ENCODE measurements at regions not wholly inside any gene's neighbourhood (a gene's known extent, or its start where the extent isn't known, plus 50 kb on each side); places are given as distances from the start of the nearest gene placed in this dataset.

DNA sequence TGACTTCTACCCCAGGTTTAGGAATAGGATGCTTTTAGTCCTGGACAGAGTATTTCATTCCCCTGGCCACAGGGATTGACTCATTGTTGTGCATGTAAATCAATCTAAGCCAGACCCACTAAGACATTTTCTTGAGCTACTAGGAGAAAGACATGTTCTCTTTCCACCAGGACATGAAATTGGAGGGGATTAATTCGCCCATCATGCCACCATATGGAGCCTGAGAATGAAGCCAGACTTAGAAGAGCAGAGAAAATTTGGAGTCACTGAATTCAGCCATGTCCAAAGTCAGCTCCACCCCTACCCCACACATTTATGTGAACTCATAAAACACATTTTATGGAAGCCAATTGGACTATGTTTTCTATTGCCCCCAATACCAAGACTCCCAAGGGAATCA, 322.5 kb downstream of the NFIB start:
- no peak overlapping the region for H2AK5ac ChIP-seq (ENCODE audit: insufficient read length, low read length)
- Mint-ChIP-seq H3K36me3 (ENCODE audit: insufficient read depth in 1 of 3, low read depth in 3 of 3) (no peaks in the 10 kb centered on the region; a peak in 1 of 7 replicates), H3K4me3 (no peak overlapping the region), H3K4me1 (peaks cover 0 to 4% of the 10 kb centered on the region in 2 experiments; a peak in 1 of 4 replicates), H3K27ac (no peak overlapping the region), H3K9me3 (peaks cover 0 to 7% of the 10 kb centered on the region in 2 experiments; a peak in 2 of 5 replicates), H3K27me3 (ENCODE audit: low read depth) (no peaks in the 10 kb centered on the region)
- DNase-seq = no peak
- H3T11ph ChIP-seq (ENCODE audit: low read length) = no peak overlapping the region
- peak overlapping the region; percentile 57 for H4K91ac ChIP-seq (ENCODE audit: insufficient read length, low read depth, low read length)
- no peak overlapping the region for H4K8ac ChIP-seq (replicated peaks; ENCODE audit: insufficient read length, low read depth, low read length)
- H2BK5ac ChIP-seq (ENCODE audit: insufficient read length, low read length) = no peak overlapping the region
- TF ChIP-seq, protein P1, sequence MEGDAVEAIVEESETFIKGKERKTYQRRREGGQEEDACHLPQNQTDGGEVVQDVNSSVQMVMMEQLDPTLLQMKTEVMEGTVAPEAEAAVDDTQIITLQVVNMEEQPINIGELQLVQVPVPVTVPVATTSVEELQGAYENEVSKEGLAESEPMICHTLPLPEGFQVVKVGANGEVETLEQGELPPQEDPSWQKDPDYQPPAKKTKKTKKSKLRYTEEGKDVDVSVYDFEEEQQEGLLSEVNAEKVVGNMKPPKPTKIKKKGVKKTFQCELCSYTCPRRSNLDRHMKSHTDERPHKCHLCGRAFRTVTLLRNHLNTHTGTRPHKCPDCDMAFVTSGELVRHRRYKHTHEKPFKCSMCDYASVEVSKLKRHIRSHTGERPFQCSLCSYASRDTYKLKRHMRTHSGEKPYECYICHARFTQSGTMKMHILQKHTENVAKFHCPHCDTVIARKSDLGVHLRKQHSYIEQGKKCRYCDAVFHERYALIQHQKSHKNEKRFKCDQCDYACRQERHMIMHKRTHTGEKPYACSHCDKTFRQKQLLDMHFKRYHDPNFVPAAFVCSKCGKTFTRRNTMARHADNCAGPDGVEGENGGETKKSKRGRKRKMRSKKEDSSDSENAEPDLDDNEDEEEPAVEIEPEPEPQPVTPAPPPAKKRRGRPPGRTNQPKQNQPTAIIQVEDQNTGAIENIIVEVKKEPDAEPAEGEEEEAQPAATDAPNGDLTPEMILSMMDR (conservative IDR thresholded peaks at IDR 0.05) = no peak
- no CpG with 5 or more reads among the region's 1 CpG for whole genome bisulfite sequencing (ENCODE audit: extremely low coverage, insufficient read length, low lambda C conversion rate)
- no peak overlapping the region for H2AFZ ChIP-seq (ENCODE audit: low read length)
- no peaks in the 10 kb centered on the region for H4K20me1 ChIP-seq (ENCODE audit: control insufficient read depth, insufficient read depth, insufficient read length)
- H3K79me2 ChIP-seq (ENCODE audit: insufficient read depth, low read length) = no peaks in the 10 kb centered on the region
- H3K9me3 ChIP-seq (ENCODE audit: control insufficient read depth, low read depth, low read length) = no peaks in the 10 kb centered on the region
- no peaks in the 10 kb centered on the region for H3K79me1 ChIP-seq (ENCODE audit: insufficient read depth, low read depth, low read length, poor library complexity, severe bottlenecking)
- H3K27ac ChIP-seq (ENCODE audit: insufficient read length, low read depth, low read length) = no peak overlapping the region
- H2BK12ac ChIP-seq (ENCODE audit: insufficient read length, low read depth, low read length) = no peak overlapping the region
- no peak overlapping the region for H2BK20ac ChIP-seq (ENCODE audit: low read depth, low read length, poor library complexity, severe bottlenecking)
- no peak overlapping the region for H3K9ac ChIP-seq (ENCODE audit: extremely low read depth, insufficient read length, low read length)
- no peak overlapping the region for H2BK15ac ChIP-seq (ENCODE audit: low read depth, low read length)
- no peak overlapping the region for H3K56ac ChIP-seq (ENCODE audit: insufficient read length, low read depth, low read length)
- no peaks in the 10 kb centered on the region for H3K23me2 ChIP-seq (ENCODE audit: insufficient read length, low read depth, low read length, poor library complexity, severe bottlenecking)
- no peak overlapping the region for H3K4me2 ChIP-seq (ENCODE audit: insufficient read depth, insufficient read length, low read length)
- no peaks in the 10 kb centered on the region for H3K27me3 ChIP-seq (ENCODE audit: insufficient read depth, low read length)
- no peak overlapping the region for H4K5ac ChIP-seq (ENCODE audit: insufficient read length, low read depth, low read length)
- H3K18ac ChIP-seq (ENCODE audit: insufficient read length, low read depth, low read length) = no peak overlapping the region
- no peaks in the 10 kb centered on the region for H3K4me1 ChIP-seq (ENCODE audit: insufficient read depth, low read length)
- no peak overlapping the region for H2BK120ac ChIP-seq (ENCODE audit: low read depth, low read length, poor library complexity, severe bottlenecking)
- no peak overlapping the region for H3K4ac ChIP-seq (ENCODE audit: low read depth, low read length)
- no peak overlapping the region for H3K14ac ChIP-seq (ENCODE audit: insufficient read depth, low read length)
- no peak overlapping the region for H3K23ac ChIP-seq (ENCODE audit: insufficient read length, low read depth, low read length)
